Tibial nerve (tissue), 4 donors: ENCODE measurements at regions not wholly inside any gene's neighbourhood (a gene's known extent, or its start where the extent isn't known, plus 50 kb on each side); places are given as distances from the start of the nearest gene placed in this dataset.

Source experiments
- DNase-seq, 2 donors: peaks; one replicate each; pipeline ENCODE4 v3.0.0-alpha.2; 2019; ENCODE audit warnings: low spot score in 2 of 2
- H3K27ac ChIP-seq, 4 donors: fragments of 200-600 bp; sonication (generic) in 3 of 4; one replicate each; pipeline ENCODE4 v1.5.1; 2017 to 2019; ENCODE audit warnings: mild to moderate bottlenecking in 1 of 4
- H3K27me3 ChIP-seq, 2 donors: fragments of 200-600 bp; sonication (generic) in 1 of 2; one replicate each; pipeline versions ENCODE4 v1.5.1 to v1.6.0; 2017 to 2019
- H3K36me3 ChIP-seq, 3 donors: fragments of 200-600 bp; sonication (generic); one replicate each; pipeline ENCODE4 v1.5.1; 2018 to 2019
- H3K4me1 ChIP-seq, 4 donors: fragments of 200-600 bp; sonication (generic) in 3 of 4; one replicate each; pipeline ENCODE4 v1.5.1; 2017 to 2019
- H3K4me3 ChIP-seq, 4 donors: fragments of 200-600 bp; sonication (generic) in 3 of 4; one replicate each; pipeline ENCODE4 v1.5.1; 2017 to 2019; ENCODE audit warnings: mild to moderate bottlenecking in 1 of 4, moderate library complexity in 1 of 4
- H3K9me3 ChIP-seq, 4 donors: fragments of 200-600 bp; sonication (generic) in 3 of 4; one replicate each; pipeline ENCODE4 v1.5.1; 2017 to 2019
- EP300 ChIP-seq, 2 donors: sonication (generic); formaldehyde crosslinking; IDR thresholded peaks; one replicate each; pipeline ENCODE4 v1.6.1; 2017; ENCODE audit warnings: antibody characterized with exemption in 2 of 2, mild to moderate bottlenecking in 1 of 2
- POLR2A ChIP-seq, 2 donors: fragments of 450-650 bp; IDR thresholded peaks; one replicate each; pipeline ENCODE4 v1.6.1; 2017; ENCODE audit warnings: antibody characterized with exemption in 2 of 2, mild to moderate bottlenecking in 2 of 2, moderate library complexity in 2 of 2
- WGBS, 2 donors: methylation state at CpG; one replicate each; pipeline ENCODE4 v1.1.5; 2018; 5-methylcytosine and 5-hydroxymethylcytosine counted together
- TF ChIP-seq, protein P1 (sequence below), 5 experiments: fragments of 200-600 bp in 3 of 5; fragments of 450-650 bp in 2 of 5; sonication (generic) in 3 of 5; IDR thresholded peaks; one replicate each; pipeline ENCODE4 v1.5.1; 2016 to 2019; ENCODE audit warnings: antibody characterized with exemption in 5 of 5, mild to moderate bottlenecking in 3 of 5, moderate library complexity in 2 of 5

DNA sequence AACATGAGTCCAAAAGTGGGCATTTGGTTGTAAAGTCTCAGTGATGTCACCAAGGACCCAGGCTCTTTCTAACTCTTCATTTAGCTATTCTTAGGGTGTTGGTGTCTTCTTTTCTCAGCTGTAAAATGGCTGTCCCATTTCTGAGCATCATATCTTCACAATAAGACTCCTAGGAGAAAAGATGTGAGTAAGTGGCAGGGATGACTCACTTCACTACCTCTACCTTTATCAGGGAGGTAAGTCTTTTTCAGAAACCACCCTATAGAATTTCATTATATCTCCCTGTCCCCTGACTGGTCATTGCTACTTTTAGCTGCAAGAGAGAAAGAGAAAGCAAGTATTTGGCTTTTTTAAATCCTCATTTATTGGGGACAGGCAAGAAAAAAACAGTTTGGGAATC lies 300.2 kb upstream of the RBMS3 start:
- H3K27me3 ChIP-seq, result no peaks in the 10 kb centered on the region
- H3K9me3 ChIP-seq, result peaks cover 0 to 4% (median 0%) of the 10 kb centered on the region in 4 donors
- TF ChIP-seq, protein P1, sequence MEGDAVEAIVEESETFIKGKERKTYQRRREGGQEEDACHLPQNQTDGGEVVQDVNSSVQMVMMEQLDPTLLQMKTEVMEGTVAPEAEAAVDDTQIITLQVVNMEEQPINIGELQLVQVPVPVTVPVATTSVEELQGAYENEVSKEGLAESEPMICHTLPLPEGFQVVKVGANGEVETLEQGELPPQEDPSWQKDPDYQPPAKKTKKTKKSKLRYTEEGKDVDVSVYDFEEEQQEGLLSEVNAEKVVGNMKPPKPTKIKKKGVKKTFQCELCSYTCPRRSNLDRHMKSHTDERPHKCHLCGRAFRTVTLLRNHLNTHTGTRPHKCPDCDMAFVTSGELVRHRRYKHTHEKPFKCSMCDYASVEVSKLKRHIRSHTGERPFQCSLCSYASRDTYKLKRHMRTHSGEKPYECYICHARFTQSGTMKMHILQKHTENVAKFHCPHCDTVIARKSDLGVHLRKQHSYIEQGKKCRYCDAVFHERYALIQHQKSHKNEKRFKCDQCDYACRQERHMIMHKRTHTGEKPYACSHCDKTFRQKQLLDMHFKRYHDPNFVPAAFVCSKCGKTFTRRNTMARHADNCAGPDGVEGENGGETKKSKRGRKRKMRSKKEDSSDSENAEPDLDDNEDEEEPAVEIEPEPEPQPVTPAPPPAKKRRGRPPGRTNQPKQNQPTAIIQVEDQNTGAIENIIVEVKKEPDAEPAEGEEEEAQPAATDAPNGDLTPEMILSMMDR (IDR thresholded peaks at IDR 0.05), result no peak
- TF ChIP-seq POLR2A (IDR thresholded peaks at IDR 0.05), result no peak
- TF ChIP-seq EP300 (IDR thresholded peaks at IDR 0.05), result no peak
- H3K27ac ChIP-seq, result no peak overlapping the region
- no peaks in the 10 kb centered on the region for H3K36me3 ChIP-seq
- DNase-seq, result no peak
- no peaks in the 10 kb centered on the region for H3K4me1 ChIP-seq
- H3K4me3 ChIP-seq, result no peak overlapping the region

DNA sequence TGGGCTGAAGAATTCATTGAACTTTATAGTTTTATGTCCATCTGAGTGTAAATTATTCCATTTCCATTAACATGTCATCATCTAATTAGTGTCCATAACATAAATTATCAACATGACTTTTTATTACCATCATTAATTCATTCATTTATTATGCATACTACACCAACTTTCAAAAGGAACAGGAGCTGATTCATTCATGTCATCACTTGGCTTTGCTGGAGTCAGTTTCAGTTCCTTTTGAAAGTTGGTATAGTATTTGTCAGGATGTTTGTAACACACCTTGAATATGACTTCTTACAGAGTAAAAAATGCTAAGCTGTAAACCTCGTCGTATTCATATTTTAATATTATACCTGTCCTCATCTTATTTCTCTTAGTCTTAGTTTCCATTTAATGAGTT lies 298.0 kb upstream of the RBMS3 start:
- no peaks in the 10 kb centered on the region for H3K4me1 ChIP-seq
- no peak for DNase-seq
- peaks cover 0 to 4% (median 0%) of the 10 kb centered on the region in 4 donors for H3K9me3 ChIP-seq
- 95 to 96% methylated on average over 2 of the region's 2 CpGs for WGBS, 2 donors
- no peaks in the 10 kb centered on the region for H3K27me3 ChIP-seq
- no peak overlapping the region for H3K27ac ChIP-seq
- H3K4me3 ChIP-seq, result no peak overlapping the region
- H3K36me3 ChIP-seq, result no peaks in the 10 kb centered on the region
- TF ChIP-seq, protein P1 (IDR thresholded peaks at IDR 0.05), result no peak
- TF ChIP-seq POLR2A (IDR thresholded peaks at IDR 0.05) (no peak), EP300 (IDR thresholded peaks at IDR 0.05) (no peak)

DNA sequence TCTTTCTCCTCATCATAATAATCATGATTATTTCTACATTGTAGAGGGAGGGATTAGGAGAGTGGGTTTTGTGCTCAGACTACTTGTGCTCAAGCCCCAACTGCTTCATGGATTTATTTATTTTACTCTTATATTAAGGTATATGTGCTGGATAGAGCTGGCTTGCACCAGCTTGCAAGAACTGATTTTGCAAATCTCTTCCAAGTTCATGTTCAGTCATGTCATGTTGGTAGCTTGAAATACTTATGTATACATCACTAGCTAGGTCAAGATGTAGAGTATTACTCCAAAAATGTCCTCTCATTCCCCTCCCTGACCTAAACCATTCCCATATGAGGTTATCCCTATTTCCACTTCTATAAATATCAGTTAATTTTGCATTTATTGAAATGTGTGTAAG lies 293.9 kb upstream of the RBMS3 start:
- Histone ChIP-seq H3K4me3 (no peak overlapping the region), H3K27ac (no peak overlapping the region), H3K36me3 (no peaks in the 10 kb centered on the region), H3K9me3 (peaks cover 0 to 4% (median 0%) of the 10 kb centered on the region in 4 donors), H3K4me1 (no peaks in the 10 kb centered on the region), H3K27me3 (no peaks in the 10 kb centered on the region)
- TF ChIP-seq EP300 (IDR thresholded peaks at IDR 0.05), result no peak
- no peak for TF ChIP-seq POLR2A (IDR thresholded peaks at IDR 0.05)
- TF ChIP-seq, protein P1 (IDR thresholded peaks at IDR 0.05), result no peak
- DNase-seq, result no peak

DNA sequence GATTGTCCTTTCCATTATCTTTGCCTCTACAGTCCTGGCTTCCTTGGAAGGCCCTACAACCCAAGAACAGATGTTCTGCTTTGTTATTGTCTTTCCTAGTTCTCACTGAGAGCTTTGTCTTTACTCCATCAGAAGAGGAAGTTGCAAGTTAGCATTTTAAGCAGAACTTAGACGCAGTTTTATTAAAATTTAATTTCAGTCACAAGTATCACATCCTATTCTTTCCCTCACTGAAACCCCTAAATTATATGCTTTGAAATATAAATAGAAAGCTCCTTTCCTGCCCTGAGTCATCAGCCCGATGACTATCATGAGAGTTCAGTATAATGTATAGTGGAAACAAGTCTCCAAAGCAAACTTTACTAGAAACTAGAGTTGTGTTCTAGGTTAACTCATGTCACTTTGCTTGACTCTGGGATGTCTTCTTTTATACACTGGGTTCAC lies 291.2 kb upstream of the RBMS3 start:
- H3K4me3 ChIP-seq, result no peak overlapping the region
- no peak overlapping the region for H3K27ac ChIP-seq
- H3K27me3 ChIP-seq, result no peaks in the 10 kb centered on the region
- WGBS, 2 donors, result 58 to 59% methylated on average over 2 of the region's 2 CpGs
- H3K9me3 ChIP-seq, result peaks cover 0 to 4% (median 0%) of the 10 kb centered on the region in 4 donors
- no peaks in the 10 kb centered on the region for H3K36me3 ChIP-seq
- TF ChIP-seq POLR2A (IDR thresholded peaks at IDR 0.05), result no peak
- no peak for TF ChIP-seq EP300 (IDR thresholded peaks at IDR 0.05)
- TF ChIP-seq, protein P1 (IDR thresholded peaks at IDR 0.05), result no peak
- H3K4me1 ChIP-seq, result no peaks in the 10 kb centered on the region
- no peak for DNase-seq

DNA sequence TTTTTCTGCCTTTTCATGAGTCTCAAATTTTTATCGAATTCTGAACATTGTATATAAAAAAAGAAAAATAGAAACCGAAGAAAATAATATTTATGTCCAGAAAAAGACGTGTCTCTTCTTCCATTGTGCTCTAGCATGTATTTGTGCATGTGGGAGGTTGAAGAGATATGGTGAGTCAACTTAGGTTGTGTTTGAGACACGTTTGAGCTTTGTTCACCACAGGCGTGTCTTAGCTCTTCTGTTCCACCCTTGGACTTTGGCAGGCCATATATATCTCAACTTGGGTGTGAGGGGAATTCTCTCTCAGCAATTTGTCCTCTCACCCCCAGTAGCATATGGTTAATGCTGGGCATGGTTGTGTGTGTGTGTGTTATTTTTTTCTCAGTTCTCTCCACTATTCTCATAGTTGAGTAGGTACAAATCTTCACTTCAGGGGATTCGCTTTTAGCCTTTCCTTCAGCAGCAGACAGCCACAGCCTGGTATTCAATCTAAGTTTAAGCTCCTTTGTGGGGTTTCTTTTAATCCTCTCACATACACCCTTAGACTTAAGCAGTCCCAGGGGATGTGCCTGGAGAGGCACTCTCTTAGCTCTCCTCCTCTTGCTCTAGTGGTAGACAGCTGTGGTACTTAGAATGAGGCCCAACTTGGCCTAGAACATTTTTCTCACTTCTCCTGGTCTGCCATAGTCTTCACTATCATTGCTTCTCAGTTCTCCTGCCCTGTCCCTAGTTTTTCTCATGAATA lies 286.5 kb upstream of the RBMS3 start:
- Histone ChIP-seq H3K27ac (no peak overlapping the region), H3K9me3 (peaks cover 0 to 7% (median 0%) of the 10 kb centered on the region in 4 donors), H3K36me3 (no peaks in the 10 kb centered on the region), H3K27me3 (no peaks in the 10 kb centered on the region), H3K4me3 (no peak overlapping the region), H3K4me1 (no peaks in the 10 kb centered on the region)
- DNase-seq, result no peak
- 91 to 93% methylated on average over 6 of the region's 6 CpGs for WGBS, 2 donors
- TF ChIP-seq EP300 (IDR thresholded peaks at IDR 0.05) (no peak), POLR2A (IDR thresholded peaks at IDR 0.05) (no peak)
- TF ChIP-seq, protein P1 (IDR thresholded peaks at IDR 0.05), result no peak
